Gastroesophageal sphincter (tissue), 3 donors: ENCODE measurements at regions not wholly inside any gene's neighbourhood (a gene's known extent, or its start where the extent isn't known, plus 50 kb on each side); places are given as distances from the start of the nearest gene placed in this dataset.

Source experiments
- POLR2AphosphoS5 ChIP-seq: sonication (generic); formaldehyde crosslinking; IDR thresholded peaks from one replicate; pipeline ENCODE4 v1.6.1; 2017; ENCODE audit warnings: antibody characterized with exemption
- TF ChIP-seq, protein P1 (sequence below), 4 experiments: fragments of 200-600 bp in 2 of 4; fragments of 450-650 bp in 2 of 4; sonication (generic) in 1 of 4; IDR thresholded peaks; one replicate each; pipeline ENCODE4 v1.5.1; 2017 to 2019; ENCODE audit warnings: antibody characterized with exemption in 4 of 4, mild to moderate bottlenecking in 2 of 4, moderate library complexity in 2 of 4

- TF ChIP-seq, protein P1, sequence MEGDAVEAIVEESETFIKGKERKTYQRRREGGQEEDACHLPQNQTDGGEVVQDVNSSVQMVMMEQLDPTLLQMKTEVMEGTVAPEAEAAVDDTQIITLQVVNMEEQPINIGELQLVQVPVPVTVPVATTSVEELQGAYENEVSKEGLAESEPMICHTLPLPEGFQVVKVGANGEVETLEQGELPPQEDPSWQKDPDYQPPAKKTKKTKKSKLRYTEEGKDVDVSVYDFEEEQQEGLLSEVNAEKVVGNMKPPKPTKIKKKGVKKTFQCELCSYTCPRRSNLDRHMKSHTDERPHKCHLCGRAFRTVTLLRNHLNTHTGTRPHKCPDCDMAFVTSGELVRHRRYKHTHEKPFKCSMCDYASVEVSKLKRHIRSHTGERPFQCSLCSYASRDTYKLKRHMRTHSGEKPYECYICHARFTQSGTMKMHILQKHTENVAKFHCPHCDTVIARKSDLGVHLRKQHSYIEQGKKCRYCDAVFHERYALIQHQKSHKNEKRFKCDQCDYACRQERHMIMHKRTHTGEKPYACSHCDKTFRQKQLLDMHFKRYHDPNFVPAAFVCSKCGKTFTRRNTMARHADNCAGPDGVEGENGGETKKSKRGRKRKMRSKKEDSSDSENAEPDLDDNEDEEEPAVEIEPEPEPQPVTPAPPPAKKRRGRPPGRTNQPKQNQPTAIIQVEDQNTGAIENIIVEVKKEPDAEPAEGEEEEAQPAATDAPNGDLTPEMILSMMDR (IDR thresholded peaks at IDR 0.05) = no peak
- TF ChIP-seq POLR2AphosphoS5 = no peak
Measured at GRCh38 chr12:96131230-96131788, 62.9 kb upstream of the ELK3 start.
